Loucy (cell line): ENCODE measurements at regions not wholly inside any gene's neighbourhood (a gene's known extent, or its start where the extent isn't known, plus 50 kb on each side); places are given as distances from the start of the nearest gene placed in this dataset.

ENCODE experiments used
- CTCF ChIP-seq: fragments of 200-600 bp; sonication (generic); conservative IDR thresholded peaks from 2 replicates; pipeline ENCODE4 v1.5.1; 2014; ENCODE audit warnings: mild to moderate bottlenecking, antibody characterized with exemption, low read length
- EZH2phosphoT487 ChIP-seq: fragments of 200-600 bp; IDR thresholded peaks from 2 replicates; pipeline ENCODE4 v1.6.1; 2018; ENCODE audit warnings: antibody characterized with exemption, mild to moderate bottlenecking, moderate library complexity, borderline replicate concordance

GRCh38 chr2:172279813-172280212 is 147.6 kb upstream of the ITGA6 start:
- TF ChIP-seq CTCF: no peak
- TF ChIP-seq EZH2phosphoT487: no peak
